ENCODE measurements at regions not wholly inside any gene's neighbourhood (a gene's known extent, or its start where the extent isn't known, plus 50 kb on each side); places are given as distances from the start of the nearest gene placed in this dataset.

- intact Hi-C loops (cut with DNase I), result no loop called here
- DNase-seq, result no peak
- Histone ChIP-seq H3K27me3 (no peaks in the 10 kb centered on the region), H3K4me3 (no peak overlapping the region), H3K9me3 (no peaks in the 10 kb centered on the region), H3K36me3 (no peaks in the 10 kb centered on the region), H3K4me1 (peaks cover 0 to 5% (median 0%) of the 10 kb centered on the region in 4 donors), H3K27ac (no peak overlapping the region)
- TF ChIP-seq CTCF (IDR thresholded peaks at IDR 0.05), result no peak
- no peak for TF ChIP-seq POLR2A (IDR thresholded peaks at IDR 0.05)
- 64% methylated on average over 2 of the region's 2 CpGs for WGBS (ENCODE audit: insufficient coverage, low coverage, low lambda C conversion rate, missing lambda C conversion rate)
- ATAC-seq, result no peak
These were observed 421.4 kb upstream of the AUTS2 start for GRCh38 chr7:69176841-69177240.

GRCh38 chr7:69177461-69177861 is 420.8 kb upstream of the AUTS2 start:
- H3K27me3 ChIP-seq, result no peaks in the 10 kb centered on the region
- intact Hi-C loops (cut with DNase I), result no loop called here
- TF ChIP-seq CTCF (IDR thresholded peaks at IDR 0.05) (no peak), POLR2A (IDR thresholded peaks at IDR 0.05) (no peak)
- no peak for ATAC-seq
- DNase-seq, result no peak
- H3K9me3 ChIP-seq, result no peaks in the 10 kb centered on the region
- H3K4me1 ChIP-seq, result peaks cover 0 to 4% (median 0%) of the 10 kb centered on the region in 4 donors
- H3K4me3 ChIP-seq, result no peak overlapping the region
- WGBS (ENCODE audit: insufficient coverage, low coverage, low lambda C conversion rate, missing lambda C conversion rate), result 47% methylated on average over 3 of the region's 5 CpGs
- no peak overlapping the region for H3K27ac ChIP-seq
- H3K36me3 ChIP-seq, result no peaks in the 10 kb centered on the region

- Histone ChIP-seq H3K36me3 (no peaks in the 10 kb centered on the region), H3K27ac (no peak overlapping the region), H3K27me3 (no peaks in the 10 kb centered on the region), H3K9me3 (no peaks in the 10 kb centered on the region), H3K4me1 (no peaks in the 10 kb centered on the region), H3K4me3 (no peak overlapping the region)
- peak in 1 of 4 donors; percentile 16 for ATAC-seq
- intact Hi-C loops (cut with DNase I), result no loop called here
- DNase-seq, result no peak
- TF ChIP-seq POLR2A (IDR thresholded peaks at IDR 0.05) (no peak), CTCF (IDR thresholded peaks at IDR 0.05) (no peak)
- WGBS (ENCODE audit: insufficient coverage, low coverage, low lambda C conversion rate, missing lambda C conversion rate), result 61% methylated on average over 9 of the region's 9 CpGs
These were observed 420.3 kb upstream of the AUTS2 start for GRCh38 chr7:69177941-69178494.

GRCh38 chr7:69180662-69181061 is 417.6 kb upstream of the AUTS2 start:
- intact Hi-C loops (cut with DNase I), result no loop called here
- WGBS (ENCODE audit: insufficient coverage, low coverage, low lambda C conversion rate, missing lambda C conversion rate), result 71% methylated on average over 1 of the region's 1 CpG

More at GRCh38 chr7:69180662-69181061, 417.6 kb upstream of the AUTS2 start:
- H3K4me1 ChIP-seq, result no peaks in the 10 kb centered on the region
- H3K9me3 ChIP-seq, result no peaks in the 10 kb centered on the region
- no peaks in the 10 kb centered on the region for H3K27me3 ChIP-seq
- ATAC-seq (no peak), DNase-seq (no peak)
- no peak overlapping the region for H3K27ac ChIP-seq
- H3K4me3 ChIP-seq, result no peak overlapping the region
- no peaks in the 10 kb centered on the region for H3K36me3 ChIP-seq
- TF ChIP-seq POLR2A (IDR thresholded peaks at IDR 0.05), result no peak
- no peak for TF ChIP-seq CTCF (IDR thresholded peaks at IDR 0.05)
